GM23338 (cell line): ENCODE measurements at regions not wholly inside any gene's neighbourhood (a gene's known extent, or its start where the extent isn't known, plus 50 kb on each side); places are given as distances from the start of the nearest gene placed in this dataset.

Experiments
- ATAC-seq: fragments of 200-7000 bp; cut with Tn5 transposase; 3 replicates; pipeline ENCODE4 v1.9.1; 2020
- DNase-seq: peaks from one replicate; pipeline ENCODE4 v3.0.0-alpha.2; 2015; ENCODE audit warnings: low spot score
- H2AFZ ChIP-seq: fragments of 200-600 bp; sonication (generic); 2 replicates; pipeline ENCODE4 v1.8.0; 2016; ENCODE audit warnings: antibody characterized with exemption, mild to moderate bottlenecking, moderate library complexity
- H3F3A ChIP-seq: fragments of 200-600 bp; sonication (generic); replicated peaks from 2 replicates; pipeline ENCODE4 v1.8.0; 2017; ENCODE audit warnings: antibody characterized with exemption, mixed run types, low read depth
- H3K27ac ChIP-seq: fragments of 200-600 bp; sonication (generic); 2 replicates; pipeline ENCODE4 v1.6.1; 2016; ENCODE audit warnings: low read depth
- H3K27me3 ChIP-seq: fragments of 200-600 bp; sonication (generic); 2 replicates; pipeline ENCODE4 v1.8.0; 2016; ENCODE audit warnings: mild to moderate bottlenecking, mixed run types, moderate library complexity; ENCODE audit not compliant: insufficient read depth
- H3K36me3 ChIP-seq: fragments of 200-600 bp; sonication (generic); 2 replicates; pipeline ENCODE4 v1.8.0; 2016; ENCODE audit warnings: mild to moderate bottlenecking; ENCODE audit not compliant: insufficient read depth
- H3K4me1 ChIP-seq: fragments of 200-600 bp; sonication (generic); 2 replicates; pipeline ENCODE4 v1.8.0; 2016; ENCODE audit warnings: mild to moderate bottlenecking, moderate library complexity; ENCODE audit not compliant: insufficient read depth
- H3K4me2 ChIP-seq: fragments of 200-600 bp; sonication (generic); 2 replicates; pipeline ENCODE4 v1.7.1; 2017; ENCODE audit warnings: mixed run types
- H3K4me3 ChIP-seq: fragments of 200-600 bp; sonication (generic); 2 replicates; pipeline ENCODE4 v1.6.1; 2016; ENCODE audit warnings: mixed run types
- H3K79me2 ChIP-seq: fragments of 200-600 bp; sonication (generic); replicated peaks from 2 replicates; pipeline ENCODE4 v1.8.0; 2017; ENCODE audit warnings: mild to moderate bottlenecking; ENCODE audit not compliant: insufficient read depth
- H3K9me2 ChIP-seq: fragments of 200-600 bp; sonication (generic); 2 replicates; pipeline ENCODE4 v1.8.0; 2017; ENCODE audit not compliant: insufficient read depth
- H4K20me1 ChIP-seq: fragments of 200-600 bp; sonication (generic); replicated peaks from 2 replicates; pipeline ENCODE4 v1.8.0; 2017; ENCODE audit warnings: mild to moderate bottlenecking; ENCODE audit not compliant: insufficient read depth
- H3K27ac Mint-ChIP-seq: 2 replicates; pipeline ENCODE4 v1.8.0; 2020; ENCODE audit warnings: inconsistent platforms, mild to moderate bottlenecking, moderate library complexity, mixed read lengths
- H3K27me3 Mint-ChIP-seq: 3 replicates; pipeline ENCODE4 v1.8.0; 2022; ENCODE audit warnings: low read depth, mild to moderate bottlenecking, moderate library complexity, mixed read lengths, inconsistent platforms; ENCODE audit not compliant: insufficient read depth, poor library complexity
- H3K36me3 Mint-ChIP-seq: 3 replicates; pipeline ENCODE4 v1.8.0; 2021; ENCODE audit warnings: low read depth, mild to moderate bottlenecking, inconsistent platforms, moderate library complexity, mixed read lengths
- H3K4me1 Mint-ChIP-seq: 3 replicates; pipeline ENCODE4 v1.8.0; 2020; ENCODE audit warnings: mild to moderate bottlenecking, inconsistent platforms, mixed read lengths
- H3K4me3 Mint-ChIP-seq: 3 replicates; pipeline ENCODE4 v1.8.0; 2021; ENCODE audit warnings: moderate library complexity, mild to moderate bottlenecking, inconsistent platforms, mixed read lengths
- H3K9me3 Mint-ChIP-seq: 3 replicates; pipeline ENCODE4 v1.8.0; 2020; ENCODE audit warnings: moderate library complexity, mild to moderate bottlenecking, inconsistent platforms, mixed read lengths
- CREB1 ChIP-seq: fragments of 250-450 bp; sonication (Bioruptor Pico); IDR thresholded peaks from 2 replicates; pipeline ENCODE4 v1.5.0; 2020; ENCODE audit warnings: low read depth, mild to moderate bottlenecking, moderate library complexity
- ETS1 ChIP-seq: IDR thresholded peaks from 2 replicates; pipeline ENCODE4 v1.6.1; 2016; ENCODE audit warnings: antibody characterized with exemption
- EZH2 ChIP-seq: fragments of 200-600 bp; sonication (generic); IDR thresholded peaks from one replicate; pipeline ENCODE4 v1.8.0; 2017; ENCODE audit warnings: antibody characterized with exemption, mild to moderate bottlenecking, low read depth; ENCODE audit not compliant: unreplicated experiment
- EZH2phosphoT487 ChIP-seq: fragments of 200-600 bp; sonication (generic); IDR thresholded peaks from one replicate; pipeline ENCODE4 v1.8.1; 2018; ENCODE audit warnings: antibody characterized with exemption; ENCODE audit not compliant: unreplicated experiment
- JUNB ChIP-seq: IDR thresholded peaks from one replicate; pipeline ENCODE4 v1.6.1; 2016; ENCODE audit warnings: antibody characterized with exemption; ENCODE audit not compliant: unreplicated experiment
- NANOG ChIP-seq: IDR thresholded peaks from 2 replicates; pipeline ENCODE4 v1.6.1; 2016; ENCODE audit warnings: antibody characterized with exemption, borderline replicate concordance
- POLR2AphosphoS5 ChIP-seq: IDR thresholded peaks from 2 replicates; pipeline ENCODE4 v1.6.1; 2016; ENCODE audit warnings: antibody characterized with exemption, low read depth
- REST ChIP-seq: IDR thresholded peaks from one replicate; pipeline ENCODE4 v1.6.1; 2018; ENCODE audit warnings: antibody characterized with exemption; ENCODE audit not compliant: unreplicated experiment
- STAT1 ChIP-seq: IDR thresholded peaks from one replicate; pipeline ENCODE4 v1.6.1; 2016; ENCODE audit warnings: antibody characterized with exemption; ENCODE audit not compliant: unreplicated experiment
- ZNF114 ChIP-seq: fragments of 250-450 bp; sonication (Bioruptor Pico); IDR thresholded peaks from 2 replicates; pipeline ENCODE4 v1.5.0; 2020; ENCODE audit warnings: mild to moderate bottlenecking, moderate library complexity
- ZNF331 ChIP-seq: fragments of 250-450 bp; sonication (Bioruptor Pico); IDR thresholded peaks from 2 replicates; pipeline ENCODE4 v1.5.0; 2020; ENCODE audit warnings: low read depth, mild to moderate bottlenecking, moderate library complexity
- TF ChIP-seq, protein P1 (sequence below), 2 experiments: fragments of 200-600 bp in 1 of 2; sonication (generic) in 1 of 2; conservative IDR thresholded peaks; 2 replicates each; pipeline versions ENCODE4 v1.5.1 to v1.6.1; 2016 to 2017; ENCODE audit warnings: antibody characterized with exemption in 2 of 2, low read depth in 2 of 2, mild to moderate bottlenecking in 2 of 2, moderate library complexity in 1 of 2
- TF ChIP-seq, protein P2 (sequence below): fragments of 250-450 bp; sonication (Bioruptor Pico); IDR thresholded peaks from 2 replicates; pipeline ENCODE4 v1.5.0; 2020; ENCODE audit warnings: mild to moderate bottlenecking, moderate library complexity

- Mint-ChIP-seq H3K27me3 (no peaks in the 10 kb centered on the region), H3K4me1 (no peaks in the 10 kb centered on the region), H3K27ac (no peak overlapping the region), H3K9me3 (peaks cover 3% of the 10 kb centered on the region; the same call in 1 of the 3 replicates), H3K36me3 (no peaks in the 10 kb centered on the region), H3K4me3 (no peak overlapping the region)
- H3K27me3 ChIP-seq = no peaks in the 10 kb centered on the region
- DNase-seq (no peak), ATAC-seq (no peak)
- no peak overlapping the region for H3K4me2 ChIP-seq
- no peak overlapping the region for H3K4me3 ChIP-seq
- H3K4me1 ChIP-seq = no peaks in the 10 kb centered on the region
- H3K79me2 ChIP-seq = no peaks in the 10 kb centered on the region
- H3F3A ChIP-seq = no peaks in the 10 kb centered on the region
- no peak overlapping the region for H2AFZ ChIP-seq
- 0 out of 2 replicates have a peak, but pooled peaks cover 4% of the 10 kb centered on the region for H3K9me2 ChIP-seq
- no peaks in the 10 kb centered on the region for H4K20me1 ChIP-seq
- TF ChIP-seq, protein P1, sequence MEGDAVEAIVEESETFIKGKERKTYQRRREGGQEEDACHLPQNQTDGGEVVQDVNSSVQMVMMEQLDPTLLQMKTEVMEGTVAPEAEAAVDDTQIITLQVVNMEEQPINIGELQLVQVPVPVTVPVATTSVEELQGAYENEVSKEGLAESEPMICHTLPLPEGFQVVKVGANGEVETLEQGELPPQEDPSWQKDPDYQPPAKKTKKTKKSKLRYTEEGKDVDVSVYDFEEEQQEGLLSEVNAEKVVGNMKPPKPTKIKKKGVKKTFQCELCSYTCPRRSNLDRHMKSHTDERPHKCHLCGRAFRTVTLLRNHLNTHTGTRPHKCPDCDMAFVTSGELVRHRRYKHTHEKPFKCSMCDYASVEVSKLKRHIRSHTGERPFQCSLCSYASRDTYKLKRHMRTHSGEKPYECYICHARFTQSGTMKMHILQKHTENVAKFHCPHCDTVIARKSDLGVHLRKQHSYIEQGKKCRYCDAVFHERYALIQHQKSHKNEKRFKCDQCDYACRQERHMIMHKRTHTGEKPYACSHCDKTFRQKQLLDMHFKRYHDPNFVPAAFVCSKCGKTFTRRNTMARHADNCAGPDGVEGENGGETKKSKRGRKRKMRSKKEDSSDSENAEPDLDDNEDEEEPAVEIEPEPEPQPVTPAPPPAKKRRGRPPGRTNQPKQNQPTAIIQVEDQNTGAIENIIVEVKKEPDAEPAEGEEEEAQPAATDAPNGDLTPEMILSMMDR (conservative IDR thresholded peaks at IDR 0.05; ENCODE audit: low read depth in 2 of 2) = no peak
- TF ChIP-seq EZH2 (no peak), ZNF331 (CRISPR knock-in tag) (no peak), POLR2AphosphoS5 (no peak), CREB1 (CRISPR knock-in tag) (no peak), STAT1 (no peak), NANOG (no peak), JUNB (no peak), ETS1 (no peak), REST (no peak), EZH2phosphoT487 (no peak), ZNF114 (CRISPR knock-in tag) (no peak)
- TF ChIP-seq, protein P2, sequence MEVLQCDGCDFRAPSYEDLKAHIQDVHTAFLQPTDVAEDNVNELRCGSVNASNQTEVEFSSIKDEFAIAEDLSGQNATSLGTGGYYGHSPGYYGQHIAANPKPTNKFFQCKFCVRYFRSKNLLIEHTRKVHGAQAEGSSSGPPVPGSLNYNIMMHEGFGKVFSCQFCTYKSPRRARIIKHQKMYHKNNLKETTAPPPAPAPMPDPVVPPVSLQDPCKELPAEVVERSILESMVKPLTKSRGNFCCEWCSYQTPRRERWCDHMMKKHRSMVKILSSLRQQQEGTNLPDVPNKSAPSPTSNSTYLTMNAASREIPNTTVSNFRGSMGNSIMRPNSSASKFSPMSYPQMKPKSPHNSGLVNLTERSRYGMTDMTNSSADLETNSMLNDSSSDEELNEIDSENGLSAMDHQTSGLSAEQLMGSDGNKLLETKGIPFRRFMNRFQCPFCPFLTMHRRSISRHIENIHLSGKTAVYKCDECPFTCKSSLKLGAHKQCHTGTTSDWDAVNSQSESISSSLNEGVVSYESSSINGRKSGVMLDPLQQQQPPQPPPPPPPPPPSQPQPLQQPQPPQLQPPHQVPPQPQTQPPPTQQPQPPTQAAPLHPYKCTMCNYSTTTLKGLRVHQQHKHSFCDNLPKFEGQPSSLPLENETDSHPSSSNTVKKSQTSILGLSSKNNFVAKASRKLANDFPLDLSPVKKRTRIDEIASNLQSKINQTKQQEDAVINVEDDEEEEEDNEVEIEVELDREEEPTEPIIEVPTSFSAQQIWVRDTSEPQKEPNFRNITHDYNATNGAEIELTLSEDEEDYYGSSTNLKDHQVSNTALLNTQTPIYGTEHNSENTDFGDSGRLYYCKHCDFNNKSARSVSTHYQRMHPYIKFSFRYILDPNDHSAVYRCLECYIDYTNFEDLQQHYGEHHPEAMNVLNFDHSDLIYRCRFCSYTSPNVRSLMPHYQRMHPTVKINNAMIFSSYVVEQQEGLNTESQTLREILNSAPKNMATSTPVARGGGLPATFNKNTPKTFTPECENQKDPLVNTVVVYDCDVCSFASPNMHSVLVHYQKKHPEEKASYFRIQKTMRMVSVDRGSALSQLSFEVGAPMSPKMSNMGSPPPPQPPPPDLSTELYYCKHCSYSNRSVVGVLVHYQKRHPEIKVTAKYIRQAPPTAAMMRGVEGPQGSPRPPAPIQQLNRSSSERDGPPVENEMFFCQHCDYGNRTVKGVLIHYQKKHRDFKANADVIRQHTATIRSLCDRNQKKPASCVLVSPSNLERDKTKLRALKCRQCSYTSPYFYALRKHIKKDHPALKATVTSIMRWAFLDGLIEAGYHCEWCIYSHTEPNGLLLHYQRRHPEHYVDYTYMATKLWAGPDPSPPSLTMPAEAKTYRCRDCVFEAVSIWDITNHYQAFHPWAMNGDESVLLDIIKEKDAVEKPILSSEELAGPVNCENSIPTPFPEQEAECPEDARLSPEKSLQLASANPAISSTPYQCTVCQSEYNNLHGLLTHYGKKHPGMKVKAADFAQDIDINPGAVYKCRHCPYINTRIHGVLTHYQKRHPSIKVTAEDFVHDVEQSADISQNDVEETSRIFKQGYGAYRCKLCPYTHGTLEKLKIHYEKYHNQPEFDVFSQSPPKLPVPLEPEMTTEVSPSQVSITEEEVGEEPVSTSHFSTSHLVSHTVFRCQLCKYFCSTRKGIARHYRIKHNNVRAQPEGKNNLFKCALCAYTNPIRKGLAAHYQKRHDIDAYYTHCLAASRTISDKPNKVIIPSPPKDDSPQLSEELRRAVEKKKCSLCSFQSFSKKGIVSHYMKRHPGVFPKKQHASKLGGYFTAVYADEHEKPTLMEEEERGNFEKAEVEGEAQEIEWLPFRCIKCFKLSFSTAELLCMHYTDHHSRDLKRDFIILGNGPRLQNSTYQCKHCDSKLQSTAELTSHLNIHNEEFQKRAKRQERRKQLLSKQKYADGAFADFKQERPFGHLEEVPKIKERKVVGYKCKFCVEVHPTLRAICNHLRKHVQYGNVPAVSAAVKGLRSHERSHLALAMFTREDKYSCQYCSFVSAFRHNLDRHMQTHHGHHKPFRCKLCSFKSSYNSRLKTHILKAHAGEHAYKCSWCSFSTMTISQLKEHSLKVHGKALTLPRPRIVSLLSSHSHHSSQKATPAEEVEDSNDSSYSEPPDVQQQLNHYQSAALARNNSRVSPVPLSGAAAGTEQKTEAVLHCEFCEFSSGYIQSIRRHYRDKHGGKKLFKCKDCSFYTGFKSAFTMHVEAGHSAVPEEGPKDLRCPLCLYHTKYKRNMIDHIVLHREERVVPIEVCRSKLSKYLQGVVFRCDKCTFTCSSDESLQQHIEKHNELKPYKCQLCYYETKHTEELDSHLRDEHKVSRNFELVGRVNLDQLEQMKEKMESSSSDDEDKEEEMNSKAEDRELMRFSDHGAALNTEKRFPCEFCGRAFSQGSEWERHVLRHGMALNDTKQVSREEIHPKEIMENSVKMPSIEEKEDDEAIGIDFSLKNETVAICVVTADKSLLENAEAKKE (CRISPR knock-in tag) = no peak
- H3K27ac ChIP-seq = no peak overlapping the region
- no peaks in the 10 kb centered on the region for H3K36me3 ChIP-seq
These were observed 198.2 kb downstream of the CENPF start for GRCh38 chr1:214801191-214801590.
